ENCODE measurements at regions not wholly inside any gene's neighbourhood (a gene's known extent, or its start where the extent isn't known, plus 50 kb on each side); places are given as distances from the start of the nearest gene placed in this dataset.
"Not testable (repeated sequence)": the region's sequence is repeated elsewhere in the genome, so short reads cannot be mapped to it uniquely, and the experiment has no call there.

GRCh38 chr1:196108990-196109389 is 499.2 kb downstream of the KCNT2 start:
- not testable (repeated sequence) for TF ChIP-seq CTCF (IDR thresholded peaks at IDR 0.05 in 4 of 5, conservative IDR thresholded peaks at IDR 0.05 in 1 of 5); POLR2A (IDR thresholded peaks at IDR 0.05)
